ENCODE measurements at regions not wholly inside any gene's neighbourhood (a gene's known extent, or its start where the extent isn't known, plus 50 kb on each side); places are given as distances from the start of the nearest gene placed in this dataset.

DNA sequence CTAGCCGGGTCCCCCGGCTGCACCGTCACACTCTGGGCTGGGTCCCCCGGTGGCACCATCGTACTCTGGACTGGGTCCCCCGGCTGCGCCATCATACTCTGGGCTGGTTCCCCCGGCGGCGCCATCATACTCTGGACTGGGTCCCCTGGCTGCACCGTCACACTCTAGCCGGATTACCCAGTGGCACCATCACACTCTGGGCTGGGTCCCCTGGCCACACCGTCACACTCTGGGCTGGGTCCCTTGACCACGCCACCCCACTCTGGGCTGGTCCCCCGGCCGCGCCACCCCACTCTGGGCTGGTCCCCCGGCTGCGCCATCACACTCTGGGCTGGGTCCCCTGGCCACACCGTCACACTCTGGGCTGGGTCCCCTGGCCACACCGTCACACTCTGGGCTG is 653.8 kb upstream of the ID2 start:
- H3K4me3 ChIP-seq (ENCODE audit: low read length) = no peak overlapping the region
- no peak for TF ChIP-seq ZNF274 (IDR thresholded peaks at IDR 0.05; ENCODE audit: low read depth, low read length)

GRCh38 chr2:8028436-8028835 is 653.4 kb upstream of the ID2 start:
- TF ChIP-seq ZNF274 (IDR thresholded peaks at IDR 0.05; ENCODE audit: low read depth, low read length) = no peak
- no peak overlapping the region for H3K4me3 ChIP-seq (ENCODE audit: low read length)

DNA sequence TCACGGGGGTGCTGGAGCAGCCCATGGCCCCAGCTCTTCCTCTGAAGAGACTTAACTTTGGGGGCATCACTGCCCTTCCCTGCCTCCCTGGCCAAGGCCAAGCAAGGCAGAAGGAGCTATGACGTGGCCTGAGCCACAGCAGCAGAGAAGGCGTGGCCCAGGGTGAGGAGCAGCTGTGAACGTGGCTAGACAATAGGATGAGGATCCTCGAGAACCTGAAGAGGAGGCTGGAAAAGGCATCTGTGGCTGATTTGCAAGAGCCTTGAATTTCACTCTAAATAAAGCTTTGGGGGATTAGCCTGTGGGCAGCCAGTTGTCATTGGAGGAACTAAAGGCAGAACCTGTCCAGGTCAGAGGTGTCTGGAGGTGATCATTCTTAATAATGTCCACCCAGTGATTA is 652.9 kb upstream of the ID2 start:
- H3K4me3 ChIP-seq (ENCODE audit: low read length) = no peak overlapping the region
- no peak for TF ChIP-seq ZNF274 (IDR thresholded peaks at IDR 0.05; ENCODE audit: low read depth, low read length)

GRCh38 chr2:8030573-8031303 is 651.1 kb upstream of the ID2 start:
- no peak for TF ChIP-seq ZNF274 (IDR thresholded peaks at IDR 0.05; ENCODE audit: low read depth, low read length)
- H3K4me3 ChIP-seq (ENCODE audit: low read length) = no peak overlapping the region

DNA sequence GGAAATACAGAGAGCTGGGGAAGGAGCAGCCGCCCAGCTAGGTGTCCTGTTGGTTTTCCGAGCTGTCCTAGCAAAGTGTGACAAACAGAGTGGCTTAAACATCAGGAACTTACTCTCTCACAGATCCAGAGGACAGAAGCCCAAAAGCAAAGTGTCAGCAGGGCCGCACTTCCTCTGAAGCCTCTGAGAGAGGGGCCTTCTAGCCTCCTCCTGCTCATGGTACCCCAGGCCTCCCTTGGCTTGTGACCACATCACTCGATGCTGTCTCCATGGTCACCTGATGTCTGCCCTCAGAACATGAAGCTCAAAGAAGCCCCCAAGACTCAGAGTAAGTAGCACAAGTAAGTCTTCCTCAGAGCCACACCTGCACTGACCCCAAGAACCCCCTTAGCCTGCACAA is 650.5 kb upstream of the ID2 start:
- no peak for TF ChIP-seq ZNF274 (IDR thresholded peaks at IDR 0.05; ENCODE audit: low read depth, low read length)
- H3K4me3 ChIP-seq (ENCODE audit: low read length) = no peak overlapping the region

DNA sequence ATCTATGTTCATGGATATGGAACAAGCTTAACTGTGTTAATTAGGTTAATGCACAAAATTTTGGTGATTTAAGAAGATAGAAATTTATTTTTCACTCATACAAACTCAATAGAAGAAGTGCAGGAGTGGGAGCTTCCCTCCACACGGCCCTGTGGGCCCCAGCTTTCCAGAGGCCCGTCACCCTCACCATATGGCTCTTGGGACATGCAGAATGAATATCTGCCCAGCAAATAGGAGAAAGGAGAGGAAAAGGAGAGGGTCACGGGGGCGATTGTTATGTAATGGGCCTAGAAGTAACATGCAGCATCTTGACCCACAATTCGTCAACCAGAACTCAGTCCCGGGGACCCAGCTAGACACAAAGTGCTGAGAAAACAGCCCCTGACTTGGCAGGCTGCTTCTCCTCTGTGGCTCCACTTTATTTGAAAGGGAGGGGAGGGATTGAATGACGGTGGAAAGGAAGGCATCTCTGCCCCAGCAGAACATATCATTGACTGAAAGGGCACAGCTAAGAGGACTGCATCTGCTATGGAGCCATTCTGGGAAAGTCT is 648.2 kb upstream of the ID2 start:
- no peak overlapping the region for H3K4me3 ChIP-seq (ENCODE audit: low read length)
- no peak for TF ChIP-seq ZNF274 (IDR thresholded peaks at IDR 0.05; ENCODE audit: low read depth, low read length)

DNA sequence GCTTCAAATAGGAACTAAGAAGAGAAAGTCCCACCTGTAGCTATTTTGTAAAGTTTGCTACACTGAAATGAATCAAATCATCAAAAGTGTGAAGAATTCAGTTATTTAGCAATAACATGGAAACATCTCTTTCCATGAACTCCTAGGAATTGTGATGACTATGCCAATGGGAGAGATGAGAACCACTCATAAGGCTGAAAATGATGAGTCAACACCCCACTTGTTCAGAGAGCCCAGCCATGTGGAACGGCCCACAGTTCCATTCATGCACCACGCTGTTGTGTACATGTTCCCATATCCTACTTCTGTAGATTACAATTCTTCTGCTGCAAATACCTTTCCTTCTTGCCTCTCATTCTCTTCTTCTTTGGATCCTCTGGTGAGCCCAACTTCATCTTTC is 645.5 kb upstream of the ID2 start:
- no peak overlapping the region for H3K4me3 ChIP-seq (ENCODE audit: low read length)
- no peak for TF ChIP-seq ZNF274 (IDR thresholded peaks at IDR 0.05; ENCODE audit: low read depth, low read length)

DNA sequence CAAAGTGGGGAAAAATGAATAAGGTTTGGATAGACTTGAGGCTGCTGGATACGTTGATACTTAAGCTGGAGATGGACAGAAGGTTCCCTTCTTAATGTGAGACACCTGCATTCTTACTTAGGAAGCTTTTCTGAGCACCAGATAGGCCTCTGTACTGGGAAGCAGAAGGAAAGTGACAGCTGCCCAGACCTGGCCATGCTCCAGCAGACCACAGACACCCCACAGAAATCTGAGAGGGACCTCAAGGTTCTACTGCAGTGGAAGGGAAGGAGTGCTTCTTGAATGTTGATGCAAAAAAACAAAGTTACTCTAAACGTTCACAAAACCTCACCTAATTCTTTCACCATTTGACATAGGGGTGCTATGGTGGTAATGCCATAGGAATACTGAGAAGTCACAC is 642.1 kb upstream of the ID2 start:
- no peak overlapping the region for H3K4me3 ChIP-seq (ENCODE audit: low read length)
- no peak for TF ChIP-seq ZNF274 (IDR thresholded peaks at IDR 0.05; ENCODE audit: low read depth, low read length)

- no peak for TF ChIP-seq ZNF274 (IDR thresholded peaks at IDR 0.05; ENCODE audit: low read depth, low read length)
These were observed 638.6 kb upstream of the ID2 start for GRCh38 chr2:8043295-8043694.

DNA sequence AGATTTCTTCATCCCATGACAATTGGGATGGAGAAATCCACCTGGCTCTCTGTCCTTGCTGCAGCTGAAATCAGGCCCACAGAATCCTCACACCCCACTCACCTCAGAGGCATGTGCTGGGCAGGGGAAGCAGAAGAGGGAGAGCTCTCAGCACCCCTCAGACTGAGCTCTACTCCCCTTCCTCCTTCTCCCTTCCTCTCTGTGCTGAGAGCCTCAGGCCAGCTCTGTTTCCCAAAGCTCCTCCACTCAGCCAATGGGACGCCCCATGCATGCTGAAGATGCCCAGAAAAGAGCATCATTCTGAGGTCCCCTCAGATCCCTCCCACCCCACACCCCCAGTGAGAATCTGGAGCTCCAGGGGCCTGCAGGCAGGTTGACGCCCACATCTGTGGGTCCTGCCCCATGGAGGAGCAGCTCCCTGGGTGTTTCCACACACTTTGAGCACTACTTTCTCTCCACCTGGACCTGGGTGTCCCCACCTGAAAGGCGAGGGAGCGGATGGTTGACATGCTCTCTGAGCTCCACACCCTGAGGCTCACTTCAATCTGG is 637.7 kb upstream of the ID2 start:
- TF ChIP-seq ZNF274 (IDR thresholded peaks at IDR 0.05; ENCODE audit: low read depth, low read length) = no peak

More at GRCh38 chr2:8043295-8043694, 638.6 kb upstream of the ID2 start:
- no peak overlapping the region for H3K4me3 ChIP-seq (ENCODE audit: low read length)

GRCh38 chr2:8045081-8045614 is 636.7 kb upstream of the ID2 start:
- H3K4me3 ChIP-seq (ENCODE audit: low read length) = no peak overlapping the region
- no peak for TF ChIP-seq ZNF274 (IDR thresholded peaks at IDR 0.05; ENCODE audit: low read depth, low read length)

More for the DNA sequence above, 637.7 kb upstream of the ID2 start:
- no peak overlapping the region for H3K4me3 ChIP-seq (ENCODE audit: low read length)

- TF ChIP-seq ZNF274 (IDR thresholded peaks at IDR 0.05; ENCODE audit: low read depth, low read length) = no peak
- H3K4me3 ChIP-seq (ENCODE audit: low read length) = no peak overlapping the region
These were observed 635.0 kb upstream of the ID2 start for GRCh38 chr2:8046849-8047248.

GRCh38 chr2:8049176-8049575 is 632.7 kb upstream of the ID2 start:
- H3K4me3 ChIP-seq (ENCODE audit: low read length) = no peak overlapping the region
- TF ChIP-seq ZNF274 (IDR thresholded peaks at IDR 0.05; ENCODE audit: low read depth, low read length) = no peak

- no peak for TF ChIP-seq ZNF274 (IDR thresholded peaks at IDR 0.05; ENCODE audit: low read depth, low read length)
- H3K4me3 ChIP-seq (ENCODE audit: low read length) = no peak overlapping the region
These were observed 631.8 kb upstream of the ID2 start for GRCh38 chr2:8049851-8050571.

- H3K4me3 ChIP-seq (ENCODE audit: low read length) = no peak overlapping the region
- TF ChIP-seq ZNF274 (IDR thresholded peaks at IDR 0.05; ENCODE audit: low read depth, low read length) = no peak
These were observed 628.6 kb upstream of the ID2 start for GRCh38 chr2:8053216-8053615.
